Activated CD4-positive, alpha-beta memory T cell treated with anti-CD3 and anti-CD28 coated beads for 36 hours (primary cell): ENCODE measurements at regions not wholly inside any gene's neighbourhood (a gene's known extent, or its start where the extent isn't known, plus 50 kb on each side); places are given as distances from the start of the nearest gene placed in this dataset.

ENCODE experiments used
- CTCF ChIA-PET: fragments of 350-600 bp; sonication (Branson Sonifier 250); formaldehyde crosslinking; loops from one replicate; lab custom pipeline; 2021; ENCODE audit warnings: antibody characterized with exemption, inconsistent platforms; lab: Charles Lee
- POLR2A ChIA-PET: fragments of 350-600 bp; sonication (Branson Sonifier 250); formaldehyde crosslinking; loops from one replicate; lab custom pipeline; 2021; ENCODE audit warnings: antibody characterized with exemption; lab: Charles Lee
- DNase-seq: peaks from one replicate; pipeline ENCODE4 v3.0.0-alpha.2; 2020
- H3K27ac Mint-ChIP-seq: one replicate; pipeline ENCODE4 v1.8.0; 2021; ENCODE audit warnings: mixed read lengths
- H3K27me3 Mint-ChIP-seq: one replicate; pipeline ENCODE4 v1.8.0; 2021; ENCODE audit warnings: mixed read lengths
- H3K36me3 Mint-ChIP-seq: one replicate; pipeline ENCODE4 v1.8.0; 2021; ENCODE audit warnings: mixed read lengths
- H3K4me1 Mint-ChIP-seq: one replicate; pipeline ENCODE4 v1.8.0; 2021; ENCODE audit warnings: low read depth, mixed read lengths
- H3K4me3 Mint-ChIP-seq: one replicate; pipeline ENCODE4 v1.8.0; 2021; ENCODE audit warnings: mild to moderate bottlenecking, mixed read lengths
- H3K9me3 Mint-ChIP-seq: one replicate; pipeline ENCODE4 v1.8.0; 2021; ENCODE audit warnings: mixed read lengths
- intact Hi-C: fragments of 100-400 bp; cut with micrococcal nuclease; formaldehyde crosslinking; loops from one replicate; pipeline ENCODE4 v1.15.1; 2023

- DNase-seq, result no peak
- intact Hi-C loops, result no loop called here
- no peaks in the 10 kb centered on the region for H3K36me3 Mint-ChIP-seq
- POLR2A ChIA-PET, result no interaction called here
- H3K4me1 Mint-ChIP-seq, result no peaks in the 10 kb centered on the region
- CTCF ChIA-PET, result interaction anchor here (1.5 kb wide), 1 partner anchor 104 kb away, joined by 4 read pairs; no protein-coding TSS in a partner anchor
- H3K27ac Mint-ChIP-seq, result no peak overlapping the region
- H3K27me3 Mint-ChIP-seq, result peaks cover 2% of the 10 kb centered on the region
- no peaks in the 10 kb centered on the region for H3K9me3 Mint-ChIP-seq
- H3K4me3 Mint-ChIP-seq, result no peak overlapping the region
Measured at GRCh38 chr9:19568946-19569345, 160.1 kb downstream of the ACER2 start.

DNA sequence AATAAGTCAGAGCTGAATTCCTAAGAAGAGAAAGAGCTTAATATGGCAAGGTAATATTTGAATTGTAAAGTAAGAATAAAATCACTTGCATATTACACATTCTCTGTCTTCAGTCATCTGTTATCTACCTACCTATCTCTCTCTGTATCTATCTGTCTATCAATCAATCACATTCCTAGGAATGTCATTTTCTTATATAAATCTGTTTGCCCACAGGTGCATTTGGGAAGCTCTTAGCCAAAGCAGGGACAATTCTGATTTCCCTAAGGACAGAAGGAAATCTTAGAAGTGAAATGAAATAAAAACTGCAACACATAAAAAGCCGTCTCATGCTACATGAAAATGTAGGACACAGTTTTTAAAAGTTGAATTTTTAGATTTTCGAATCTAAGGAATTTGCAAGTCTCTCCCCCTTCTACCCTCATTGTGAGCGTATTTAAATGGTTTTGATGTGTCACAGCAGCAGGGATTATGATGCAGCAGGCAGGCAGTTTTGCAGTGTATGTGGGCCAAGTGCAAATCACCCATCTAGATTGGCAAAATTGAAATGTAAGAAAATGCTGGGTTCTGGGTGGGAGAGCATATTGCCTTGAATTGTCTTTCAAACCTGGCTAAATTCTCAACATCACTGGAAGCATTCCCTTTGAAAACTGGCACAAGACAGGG is 155.7 kb downstream of the ACER2 start:
- DNase-seq, result no peak
- no peaks in the 10 kb centered on the region for H3K36me3 Mint-ChIP-seq
- no peak overlapping the region for H3K27ac Mint-ChIP-seq
- intact Hi-C loops, result no loop called here
- POLR2A ChIA-PET, result no interaction called here
- H3K9me3 Mint-ChIP-seq, result no peaks in the 10 kb centered on the region
- peaks cover 3% of the 10 kb centered on the region for H3K27me3 Mint-ChIP-seq
- H3K4me1 Mint-ChIP-seq, result no peaks in the 10 kb centered on the region
- H3K4me3 Mint-ChIP-seq, result no peak overlapping the region
- CTCF ChIA-PET, result no interaction called here

DNA sequence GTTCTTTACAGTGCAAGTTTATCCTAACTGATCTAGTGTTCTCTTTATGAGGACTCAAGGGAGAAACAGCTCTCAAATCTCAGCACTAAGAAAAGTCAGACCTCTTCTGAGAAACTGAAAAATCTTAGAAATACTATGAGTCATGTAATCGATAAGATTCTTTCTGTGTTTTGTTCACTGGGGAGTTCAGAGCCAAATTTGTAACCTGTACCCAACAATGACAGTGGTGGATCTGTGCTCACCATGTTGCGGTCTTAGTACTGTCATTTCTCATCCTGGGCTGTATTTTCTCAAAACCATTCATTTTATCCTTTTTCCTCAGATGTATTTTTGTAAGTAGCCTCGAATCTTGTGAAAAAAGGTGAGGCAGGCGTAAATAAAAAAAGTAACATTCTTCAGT is 146.4 kb downstream of the ACER2 start:
- H3K27ac Mint-ChIP-seq, result no peak overlapping the region
- H3K36me3 Mint-ChIP-seq, result no peaks in the 10 kb centered on the region
- intact Hi-C loops, result no loop called here
- H3K27me3 Mint-ChIP-seq, result peaks cover 2% of the 10 kb centered on the region
- CTCF ChIA-PET, result no interaction called here
- POLR2A ChIA-PET, result no interaction called here
- no peak for DNase-seq
- peaks cover 6% of the 10 kb centered on the region for H3K9me3 Mint-ChIP-seq
- H3K4me1 Mint-ChIP-seq, result peaks cover 5% of the 10 kb centered on the region
- H3K4me3 Mint-ChIP-seq, result no peak overlapping the region

GRCh38 chr9:19554529-19554928 is 145.7 kb downstream of the ACER2 start:
- ChIA-PET CTCF (no interaction called here), POLR2A (no interaction called here)
- Mint-ChIP-seq H3K9me3 (peaks cover 6% of the 10 kb centered on the region), H3K4me3 (no peak overlapping the region), H3K27me3 (peaks cover 5% of the 10 kb centered on the region), H3K36me3 (no peaks in the 10 kb centered on the region), H3K27ac (no peak overlapping the region), H3K4me1 (peaks cover 5% of the 10 kb centered on the region)
- DNase-seq, result no peak
- intact Hi-C loops, result no loop called here

DNA sequence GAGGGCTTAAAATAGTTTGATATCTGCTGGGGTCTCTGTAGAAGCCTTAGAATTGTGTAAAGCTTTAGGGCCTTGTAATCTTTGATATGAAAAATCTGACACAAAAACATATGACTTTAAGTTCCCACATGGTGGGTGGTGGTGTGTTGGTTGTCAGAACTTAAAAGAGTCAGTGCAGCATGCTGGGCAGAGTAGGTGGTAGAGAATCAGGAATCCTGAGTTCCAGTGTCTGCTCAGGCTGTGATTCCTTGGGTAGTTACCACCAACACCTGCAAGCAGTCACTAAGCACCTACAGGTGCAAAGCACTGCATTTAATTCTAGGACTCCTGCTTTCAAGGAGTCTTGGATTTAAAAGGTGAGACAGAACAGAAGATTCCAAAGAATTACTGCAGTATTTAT is 144.6 kb downstream of the ACER2 start:
- no peak overlapping the region for H3K4me3 Mint-ChIP-seq
- ChIA-PET CTCF (no interaction called here), POLR2A (no interaction called here)
- no peak for DNase-seq
- H3K27ac Mint-ChIP-seq, result no peak overlapping the region
- H3K27me3 Mint-ChIP-seq, result peaks cover 5% of the 10 kb centered on the region
- no peaks in the 10 kb centered on the region for H3K36me3 Mint-ChIP-seq
- H3K9me3 Mint-ChIP-seq, result peaks cover 6% of the 10 kb centered on the region
- peaks cover 5% of the 10 kb centered on the region for H3K4me1 Mint-ChIP-seq
- intact Hi-C loops, result no loop called here

DNA sequence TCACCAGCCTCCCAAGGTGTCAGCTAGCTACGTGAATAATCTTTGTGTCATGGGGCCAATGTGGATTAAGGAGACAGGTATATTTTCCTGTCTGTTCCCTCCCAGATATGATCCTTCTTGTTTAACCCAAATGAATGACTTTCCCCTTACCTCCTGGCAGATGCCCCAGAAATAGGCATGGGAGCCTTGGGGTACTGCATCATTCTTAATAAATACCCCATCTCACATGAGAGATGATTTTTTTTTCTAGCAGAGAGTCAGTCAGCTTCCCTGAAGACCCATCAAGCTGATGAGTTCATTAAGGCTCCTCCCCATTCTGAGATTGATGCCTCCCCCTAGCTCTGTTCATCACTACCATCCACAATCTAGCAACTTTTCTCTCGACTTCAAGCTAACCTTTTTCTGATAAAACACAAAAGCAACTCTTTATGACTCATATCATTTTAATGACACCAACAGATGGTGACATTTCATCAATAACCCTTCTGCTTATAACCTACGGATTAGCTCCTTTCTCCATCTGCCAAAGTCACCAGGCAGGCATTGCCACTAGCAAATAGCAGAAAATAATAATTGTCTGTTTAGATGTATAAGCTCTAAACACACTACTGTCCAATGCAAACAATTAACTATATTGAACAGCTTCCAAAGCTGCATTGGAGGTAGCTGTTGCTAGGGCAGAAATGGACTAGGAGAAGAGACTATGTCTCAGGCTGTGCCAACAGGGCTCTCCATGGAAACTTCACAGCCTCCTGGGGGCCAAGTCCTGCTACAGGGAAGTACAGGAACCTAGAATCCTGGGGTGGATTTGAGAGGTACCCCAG is 143.7 kb downstream of the ACER2 start:
- intact Hi-C loops, result no loop called here
- Mint-ChIP-seq H3K27me3 (peaks cover 5% of the 10 kb centered on the region), H3K36me3 (no peaks in the 10 kb centered on the region), H3K4me3 (no peak overlapping the region), H3K27ac (no peak overlapping the region), H3K4me1 (peaks cover 5% of the 10 kb centered on the region), H3K9me3 (peaks cover 5% of the 10 kb centered on the region)
- ChIA-PET CTCF (interaction anchor here (1.0 kb wide), 1 partner anchor 87 kb away, joined by 3 read pairs; no protein-coding TSS in a partner anchor), POLR2A (no interaction called here)
- no peak for DNase-seq

DNA sequence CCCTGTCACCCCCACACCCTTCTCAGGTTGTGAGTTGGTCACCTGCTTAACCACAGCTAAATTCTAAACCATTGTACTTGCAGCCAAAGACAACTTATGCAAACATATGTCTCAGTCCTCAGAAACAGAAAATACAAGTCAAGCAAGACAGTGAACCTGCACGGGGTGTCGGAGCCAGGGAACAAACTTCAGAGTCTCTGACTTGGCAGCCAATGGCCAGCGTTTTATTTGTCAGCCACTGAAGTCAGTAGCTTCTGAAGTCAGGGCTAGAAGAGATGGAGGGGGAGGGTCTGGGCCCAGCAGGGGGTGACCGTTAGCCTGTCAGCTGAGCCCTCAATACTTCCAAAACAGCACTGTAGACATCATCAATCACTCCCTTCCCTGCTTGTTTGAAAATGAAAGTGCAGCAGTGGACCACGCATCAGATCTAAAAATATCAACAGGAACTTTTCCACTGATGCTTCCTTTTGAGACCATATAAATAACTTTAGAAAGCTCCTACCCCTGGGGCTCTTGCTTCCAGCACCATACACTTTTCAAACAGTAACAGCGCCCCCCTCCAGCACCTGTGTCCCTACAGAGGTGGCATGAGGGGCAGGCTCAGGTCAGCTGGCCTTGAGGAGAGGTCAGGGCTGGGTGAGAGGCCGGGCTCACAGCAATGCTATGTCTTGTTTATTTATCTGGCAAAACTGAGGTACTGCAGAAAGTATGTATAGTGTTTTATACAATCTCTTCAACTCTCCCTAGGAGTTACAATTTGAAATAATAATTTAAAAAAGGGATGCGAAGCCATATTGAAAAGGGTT is 142.5 kb downstream of the ACER2 start:
- CTCF ChIA-PET, result interaction anchor here (1.0 kb wide), 1 partner anchor 86 kb away, joined by 3 read pairs; no protein-coding TSS in a partner anchor
- Mint-ChIP-seq H3K4me1 (peaks cover 5% of the 10 kb centered on the region), H3K9me3 (no peaks in the 10 kb centered on the region), H3K27ac (no peak overlapping the region), H3K36me3 (no peaks in the 10 kb centered on the region), H3K4me3 (no peak overlapping the region), H3K27me3 (peaks cover 5% of the 10 kb centered on the region)
- intact Hi-C loops, result no loop called here
- POLR2A ChIA-PET, result no interaction called here
- no peak for DNase-seq

GRCh38 chr9:19550009-19550408 is 141.2 kb downstream of the ACER2 start:
- Mint-ChIP-seq H3K4me1 (peaks cover 5% of the 10 kb centered on the region), H3K9me3 (peaks cover under 1% of the 10 kb centered on the region), H3K27me3 (peaks cover 5% of the 10 kb centered on the region), H3K4me3 (no peak overlapping the region), H3K27ac (no peak overlapping the region), H3K36me3 (no peaks in the 10 kb centered on the region)
- DNase-seq, result no peak
- POLR2A ChIA-PET, result no interaction called here
- intact Hi-C loops, result no loop called here
- CTCF ChIA-PET, result no interaction called here

- Mint-ChIP-seq H3K9me3 (no peaks in the 10 kb centered on the region), H3K27me3 (peaks cover 5% of the 10 kb centered on the region), H3K27ac (no peak overlapping the region), H3K4me3 (no peak overlapping the region), H3K36me3 (no peaks in the 10 kb centered on the region), H3K4me1 (no peaks in the 10 kb centered on the region)
- DNase-seq, result no peak
- ChIA-PET CTCF (interaction anchor here (2.4 kb wide), 1 partner anchor 69 kb away, joined by 6 read pairs; no protein-coding TSS in a partner anchor), POLR2A (no interaction called here)
- intact Hi-C loops, result no loop called here
Measured at GRCh38 chr9:19533373-19533772, 124.6 kb downstream of the ACER2 start.

DNA sequence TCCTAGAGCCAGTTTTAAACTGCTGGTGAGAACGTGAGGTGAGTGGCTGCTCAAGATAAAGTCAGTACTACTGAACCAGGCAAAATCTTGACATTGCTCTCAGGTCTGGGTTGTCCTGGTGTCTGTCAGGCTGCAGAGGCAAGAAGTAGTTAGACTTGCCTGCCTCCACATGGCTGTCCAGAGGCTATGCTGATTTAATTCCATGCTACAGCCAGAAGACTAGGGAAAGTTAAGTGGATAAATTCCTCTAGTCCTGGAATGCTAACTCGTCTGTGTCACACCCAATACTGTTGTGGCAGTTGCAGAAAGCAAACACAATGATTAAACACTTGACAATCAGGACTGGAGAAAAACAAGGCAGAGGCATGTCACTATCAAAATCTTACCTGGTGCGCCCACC is 118.9 kb downstream of the ACER2 start:
- Mint-ChIP-seq H3K4me1 (no peaks in the 10 kb centered on the region), H3K27me3 (peaks cover 11% of the 10 kb centered on the region), H3K4me3 (no peak overlapping the region), H3K36me3 (no peaks in the 10 kb centered on the region), H3K27ac (no peak overlapping the region), H3K9me3 (no peaks in the 10 kb centered on the region)
- no peak for DNase-seq
- ChIA-PET POLR2A (no interaction called here), CTCF (no interaction called here)
- intact Hi-C loops, result no loop called here

DNA sequence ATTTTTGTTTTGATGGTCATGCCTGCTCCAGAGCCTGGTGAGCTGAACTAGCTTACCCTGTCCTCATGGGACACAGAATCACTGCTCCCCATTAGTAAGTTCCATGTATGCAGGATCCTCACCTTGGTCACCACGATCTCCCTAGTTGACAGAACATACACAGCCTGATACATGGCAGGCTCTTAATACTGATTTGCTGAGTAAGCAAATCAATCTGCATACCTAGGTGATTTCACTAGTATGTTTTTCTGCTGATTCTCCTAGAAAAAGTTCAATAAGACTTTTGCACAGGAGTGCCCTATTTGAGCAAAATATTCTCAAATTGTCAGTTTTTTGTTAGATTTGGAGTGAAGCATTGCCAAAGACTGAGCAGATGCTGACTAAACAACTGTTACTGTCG is 113.7 kb downstream of the ACER2 start:
- Mint-ChIP-seq H3K4me1 (peaks cover under 1% of the 10 kb centered on the region), H3K27me3 (peaks cover 9% of the 10 kb centered on the region), H3K36me3 (no peaks in the 10 kb centered on the region), H3K4me3 (no peak overlapping the region), H3K9me3 (no peaks in the 10 kb centered on the region), H3K27ac (no peak overlapping the region)
- CTCF ChIA-PET, result no interaction called here
- no peak for DNase-seq
- intact Hi-C loops, result no loop called here
- POLR2A ChIA-PET, result no interaction called here

GRCh38 chr9:19521205-19521604 is 112.4 kb downstream of the ACER2 start:
- Mint-ChIP-seq H3K4me1 (peaks cover 13% of the 10 kb centered on the region), H3K27ac (no peak overlapping the region), H3K9me3 (no peaks in the 10 kb centered on the region), H3K4me3 (no peak overlapping the region), H3K36me3 (no peaks in the 10 kb centered on the region), H3K27me3 (peaks cover 15% of the 10 kb centered on the region)
- DNase-seq, result no peak
- POLR2A ChIA-PET, result no interaction called here
- intact Hi-C loops, result no loop called here
- CTCF ChIA-PET, result interaction anchor here (0.6 kb wide), 1 partner anchor 322 kb away, joined by 3 read pairs; no protein-coding TSS in a partner anchor
